ENCODE measurements at regions not wholly inside any gene's neighbourhood (a gene's known extent, or its start where the extent isn't known, plus 50 kb on each side); places are given as distances from the start of the nearest gene placed in this dataset.

GRCh38 chr14:29462772-29463171 lies 464.9 kb downstream of the PRKD1 start:
- intact Hi-C loops (cut with micrococcal nuclease), result no loop called here
- DNase-seq (no peak), ATAC-seq (no peak)
- Histone ChIP-seq H3K4me1 (ENCODE audit: control insufficient read depth in 2 of 2, insufficient read depth in 2 of 2, low read length in 2 of 2) (no peaks in the 10 kb centered on the region), H3K9me3 (ENCODE audit: control insufficient read depth in 2 of 3, low read length in 3 of 3) (no peaks in the 10 kb centered on the region), H3K27me3 (ENCODE audit: control insufficient read depth in 2 of 2, insufficient read depth in 2 of 2, low read length in 2 of 2) (no peaks in the 10 kb centered on the region), H3K36me3 (ENCODE audit: control insufficient read depth in 2 of 3, insufficient read depth in 3 of 3, low read length in 3 of 3) (no peaks in the 10 kb centered on the region), H3K27ac (ENCODE audit: low read depth, low read length) (no peak overlapping the region), H3K4me3 (ENCODE audit: low read length) (no peak overlapping the region)
- ChIA-PET POLR2A (no interaction called here), CTCF (no interaction called here)
- Mint-ChIP-seq H3K27me3 (no peaks in the 10 kb centered on the region), H3K4me1 (no peaks in the 10 kb centered on the region), H3K4me3 (no peak overlapping the region), H3K36me3 (no peaks in the 10 kb centered on the region), H3K27ac (no peak overlapping the region), H3K9me3 (peaks cover 0 to 22% (median 2%) of the 10 kb centered on the region in 11 donors)

- no peaks in the 10 kb centered on the region for H3K36me3 Mint-ChIP-seq
- no peaks in the 10 kb centered on the region for H3K36me3 ChIP-seq (ENCODE audit: control insufficient read depth in 2 of 3, insufficient read depth in 3 of 3, low read length in 3 of 3)
- no peaks in the 10 kb centered on the region for H3K9me3 ChIP-seq (ENCODE audit: control insufficient read depth in 2 of 3, low read length in 3 of 3)
- no peak overlapping the region for H3K27ac Mint-ChIP-seq
- no peak overlapping the region for H3K4me3 Mint-ChIP-seq
- DNase-seq, result no peak
- intact Hi-C loops (cut with micrococcal nuclease), result no loop called here
- peaks cover 0 to 22% (median 2%) of the 10 kb centered on the region in 11 donors for H3K9me3 Mint-ChIP-seq
- no peak overlapping the region for H3K27ac ChIP-seq (ENCODE audit: low read depth, low read length)
- CTCF ChIA-PET, result no interaction called here
- no peaks in the 10 kb centered on the region for H3K27me3 ChIP-seq (ENCODE audit: control insufficient read depth in 2 of 2, insufficient read depth in 2 of 2, low read length in 2 of 2)
- ATAC-seq, result no peak
- no peaks in the 10 kb centered on the region for H3K4me1 Mint-ChIP-seq
- H3K27me3 Mint-ChIP-seq, result no peaks in the 10 kb centered on the region
- H3K4me3 ChIP-seq (ENCODE audit: low read length), result no peak overlapping the region
- POLR2A ChIA-PET, result no interaction called here
- H3K4me1 ChIP-seq (ENCODE audit: control insufficient read depth in 2 of 2, insufficient read depth in 2 of 2, low read length in 2 of 2), result no peaks in the 10 kb centered on the region
These were observed 463.8 kb downstream of the PRKD1 start for GRCh38 chr14:29463727-29464395.

GRCh38 chr14:29465095-29465494 lies 462.6 kb downstream of the PRKD1 start:
- no peaks in the 10 kb centered on the region for H3K36me3 Mint-ChIP-seq
- Histone ChIP-seq H3K9me3 (ENCODE audit: control insufficient read depth in 2 of 3, low read length in 3 of 3) (no peaks in the 10 kb centered on the region), H3K27me3 (ENCODE audit: control insufficient read depth in 2 of 2, insufficient read depth in 2 of 2, low read length in 2 of 2) (no peaks in the 10 kb centered on the region), H3K4me3 (ENCODE audit: low read length) (no peak overlapping the region), H3K4me1 (ENCODE audit: control insufficient read depth in 2 of 2, insufficient read depth in 2 of 2, low read length in 2 of 2) (no peaks in the 10 kb centered on the region), H3K27ac (ENCODE audit: low read depth, low read length) (no peak overlapping the region), H3K36me3 (ENCODE audit: control insufficient read depth in 2 of 3, insufficient read depth in 3 of 3, low read length in 3 of 3) (no peaks in the 10 kb centered on the region)
- peaks cover 0 to 15% (median 2%) of the 10 kb centered on the region in 11 donors for H3K9me3 Mint-ChIP-seq
- no peaks in the 10 kb centered on the region for H3K4me1 Mint-ChIP-seq
- H3K27ac Mint-ChIP-seq, result no peak overlapping the region
- H3K4me3 Mint-ChIP-seq, result no peak overlapping the region
- ATAC-seq (no peak), DNase-seq (no peak)
- ChIA-PET POLR2A (no interaction called here), CTCF (no interaction called here)
- intact Hi-C loops (cut with micrococcal nuclease), result no loop called here
- no peaks in the 10 kb centered on the region for H3K27me3 Mint-ChIP-seq

- no peaks in the 10 kb centered on the region for H3K27me3 ChIP-seq (ENCODE audit: control insufficient read depth in 2 of 2, insufficient read depth in 2 of 2, low read length in 2 of 2)
- ChIA-PET POLR2A (no interaction called here), CTCF (no interaction called here)
- no peak overlapping the region for H3K4me3 ChIP-seq (ENCODE audit: low read length)
- Mint-ChIP-seq H3K4me3 (no peak overlapping the region), H3K9me3 (peaks cover 0 to 23% (median 5%) of the 10 kb centered on the region in 11 donors), H3K27me3 (no peaks in the 10 kb centered on the region), H3K4me1 (no peaks in the 10 kb centered on the region), H3K36me3 (no peaks in the 10 kb centered on the region), H3K27ac (no peak overlapping the region)
- no peak overlapping the region for H3K27ac ChIP-seq (ENCODE audit: low read depth, low read length)
- no peaks in the 10 kb centered on the region for H3K4me1 ChIP-seq (ENCODE audit: control insufficient read depth in 2 of 2, insufficient read depth in 2 of 2, low read length in 2 of 2)
- H3K36me3 ChIP-seq (ENCODE audit: control insufficient read depth in 2 of 3, insufficient read depth in 3 of 3, low read length in 3 of 3), result no peaks in the 10 kb centered on the region
- no peaks in the 10 kb centered on the region for H3K9me3 ChIP-seq (ENCODE audit: control insufficient read depth in 2 of 3, low read length in 3 of 3)
- ATAC-seq (no peak), DNase-seq (no peak)
- intact Hi-C loops (cut with micrococcal nuclease), result no loop called here
These were observed 452.0 kb downstream of the PRKD1 start for GRCh38 chr14:29475641-29476040.

GRCh38 chr14:29486132-29486531 lies 441.5 kb downstream of the PRKD1 start:
- ChIA-PET POLR2A (no interaction called here), CTCF (no interaction called here)
- H3K27ac ChIP-seq (ENCODE audit: low read depth, low read length), result no peak overlapping the region
- H3K36me3 Mint-ChIP-seq, result peaks cover 0 to 4% (median 0%) of the 10 kb centered on the region in 5 donors
- no peak overlapping the region for H3K27ac Mint-ChIP-seq
- H3K9me3 ChIP-seq (ENCODE audit: control insufficient read depth in 2 of 3, low read length in 3 of 3), result no peaks in the 10 kb centered on the region
- H3K27me3 Mint-ChIP-seq, result no peaks in the 10 kb centered on the region
- no peak overlapping the region for H3K4me3 ChIP-seq (ENCODE audit: low read length)
- peaks cover 0 to 12% (median 5%) of the 10 kb centered on the region in 11 donors for H3K9me3 Mint-ChIP-seq
- no peaks in the 10 kb centered on the region for H3K4me1 Mint-ChIP-seq
- ATAC-seq, result no peak
- DNase-seq, result no peak
- H3K36me3 ChIP-seq (ENCODE audit: control insufficient read depth in 2 of 3, insufficient read depth in 3 of 3, low read length in 3 of 3), result no peaks in the 10 kb centered on the region
- H3K4me1 ChIP-seq (ENCODE audit: control insufficient read depth in 2 of 2, insufficient read depth in 2 of 2, low read length in 2 of 2), result no peaks in the 10 kb centered on the region
- no peaks in the 10 kb centered on the region for H3K27me3 ChIP-seq (ENCODE audit: control insufficient read depth in 2 of 2, insufficient read depth in 2 of 2, low read length in 2 of 2)
- no peak overlapping the region for H3K4me3 Mint-ChIP-seq
- intact Hi-C loops (cut with micrococcal nuclease), result no loop called here

- ChIA-PET CTCF (no interaction called here), POLR2A (no interaction called here)
These were observed 437.7 kb downstream of the PRKD1 start for GRCh38 chr14:29489911-29490425.

GRCh38 chr14:29493849-29494248 lies 433.8 kb downstream of the PRKD1 start:
- Histone ChIP-seq H3K4me1 (ENCODE audit: control insufficient read depth in 2 of 2, insufficient read depth in 2 of 2, low read length in 2 of 2) (no peaks in the 10 kb centered on the region), H3K4me3 (ENCODE audit: low read length) (no peak overlapping the region), H3K27me3 (ENCODE audit: control insufficient read depth in 2 of 2, insufficient read depth in 2 of 2, low read length in 2 of 2) (no peaks in the 10 kb centered on the region), H3K9me3 (ENCODE audit: control insufficient read depth in 2 of 3, low read length in 3 of 3) (no peaks in the 10 kb centered on the region), H3K36me3 (ENCODE audit: control insufficient read depth in 2 of 3, insufficient read depth in 3 of 3, low read length in 3 of 3) (no peaks in the 10 kb centered on the region), H3K27ac (ENCODE audit: low read depth, low read length) (no peak overlapping the region)
- Mint-ChIP-seq H3K27me3 (no peaks in the 10 kb centered on the region), H3K36me3 (no peaks in the 10 kb centered on the region), H3K4me1 (no peaks in the 10 kb centered on the region), H3K27ac (no peak overlapping the region), H3K4me3 (no peak overlapping the region), H3K9me3 (peaks cover 0 to 10% (median 6%) of the 10 kb centered on the region in 11 donors)
- intact Hi-C loops (cut with micrococcal nuclease), result no loop called here
- POLR2A ChIA-PET, result no interaction called here
- DNase-seq, result no peak
- ATAC-seq, result no peak
- CTCF ChIA-PET, result no interaction called here

More at GRCh38 chr14:29489911-29490425, 437.7 kb downstream of the PRKD1 start:
- Mint-ChIP-seq H3K27ac (no peak overlapping the region), H3K36me3 (no peaks in the 10 kb centered on the region), H3K4me1 (no peaks in the 10 kb centered on the region), H3K9me3 (peaks cover 0 to 15% (median 5%) of the 10 kb centered on the region in 11 donors), H3K4me3 (no peak overlapping the region), H3K27me3 (no peaks in the 10 kb centered on the region)
- no peak for ATAC-seq
- Histone ChIP-seq H3K4me1 (ENCODE audit: control insufficient read depth in 2 of 2, insufficient read depth in 2 of 2, low read length in 2 of 2) (no peaks in the 10 kb centered on the region), H3K27me3 (ENCODE audit: control insufficient read depth in 2 of 2, insufficient read depth in 2 of 2, low read length in 2 of 2) (no peaks in the 10 kb centered on the region), H3K36me3 (ENCODE audit: control insufficient read depth in 2 of 3, insufficient read depth in 3 of 3, low read length in 3 of 3) (no peaks in the 10 kb centered on the region), H3K27ac (ENCODE audit: low read depth, low read length) (no peak overlapping the region), H3K4me3 (ENCODE audit: low read length) (no peak overlapping the region), H3K9me3 (ENCODE audit: control insufficient read depth in 2 of 3, low read length in 3 of 3) (no peaks in the 10 kb centered on the region)
- intact Hi-C loops (cut with micrococcal nuclease), result no loop called here
- no peak for DNase-seq
